Neuronal stem cell (in vitro differentiated cells): ENCODE measurements at regions not wholly inside any gene's neighbourhood (a gene's known extent, or its start where the extent isn't known, plus 50 kb on each side); places are given as distances from the start of the nearest gene placed in this dataset.

ENCODE experiments used
- DNase-seq: peaks from one replicate; pipeline ENCODE4 v3.0.0-alpha.2; 2013; ENCODE audit warnings: low spot score
- H2AFZ ChIP-seq: one replicate; pipeline ENCODE4 v1.6.1; 2013; ENCODE audit warnings: mild to moderate bottlenecking, low read length, inconsistent platforms
- H2AK5ac ChIP-seq: 2 replicates; pipeline ENCODE4 v1.6.1; 2013; ENCODE audit warnings: low read depth, mild to moderate bottlenecking, inconsistent platforms, low read length, moderate library complexity, mixed read lengths
- H2BK120ac ChIP-seq: 2 replicates; pipeline ENCODE4 v1.6.1; 2013; ENCODE audit warnings: low read depth, mild to moderate bottlenecking, inconsistent platforms, low read length, moderate library complexity, mixed read lengths
- H2BK12ac ChIP-seq: one replicate; pipeline ENCODE4 v1.6.1; 2013; ENCODE audit warnings: low read length, inconsistent platforms
- H2BK15ac ChIP-seq: 2 replicates; pipeline ENCODE4 v1.6.1; 2013; ENCODE audit warnings: mild to moderate bottlenecking, low read length, inconsistent platforms, mixed read lengths
- H2BK5ac ChIP-seq: one replicate; pipeline ENCODE4 v1.6.1; 2013; ENCODE audit warnings: inconsistent platforms, mild to moderate bottlenecking, low read length, moderate library complexity
- H3K14ac ChIP-seq: one replicate; pipeline ENCODE4 v1.6.1; 2013; ENCODE audit warnings: low read length, inconsistent platforms
- H3K18ac ChIP-seq: 2 replicates; pipeline ENCODE4 v1.6.1; 2013; ENCODE audit warnings: low read length, inconsistent platforms
- H3K23ac ChIP-seq: 2 replicates; pipeline ENCODE4 v1.6.1; 2013; ENCODE audit warnings: low read depth, mild to moderate bottlenecking, mixed read lengths, low read length, inconsistent platforms; ENCODE audit not compliant: poor library complexity
- H3K27ac ChIP-seq: replicated peaks from 3 replicates; pipeline ENCODE4 v1.5.1; 2013; ENCODE audit warnings: low read length, inconsistent platforms
- H3K27me3 ChIP-seq, 3 experiments: 2 replicates each; pipeline ENCODE4 v1.6.1; 2013; ENCODE audit warnings: low read length in 3 of 3, mild to moderate bottlenecking in 2 of 3, inconsistent platforms in 1 of 3, low read depth in 1 of 3, mixed read lengths in 1 of 3, moderate library complexity in 1 of 3; ENCODE audit not compliant: control insufficient read depth in 3 of 3, insufficient read depth in 3 of 3
- H3K36me3 ChIP-seq, 2 donors: replicated peaks in 1 of 2; 2 replicates each; pipeline ENCODE4 v1.6.1; 2013; ENCODE audit warnings: low read length in 2 of 2; ENCODE audit not compliant: control insufficient read depth in 2 of 2, insufficient read depth in 2 of 2
- H3K4ac ChIP-seq: 2 replicates; pipeline ENCODE4 v1.6.1; 2013; ENCODE audit warnings: inconsistent platforms, mild to moderate bottlenecking, low read length, moderate library complexity
- H3K4me1 ChIP-seq, 2 donors: 1 replicate in 1 of 2; 2 replicates in 1 of 2; pipeline ENCODE4 v1.6.1; 2013; ENCODE audit warnings: low read length in 2 of 2, low read depth in 1 of 2; ENCODE audit not compliant: control insufficient read depth in 2 of 2, insufficient read depth in 1 of 2
- H3K4me2 ChIP-seq: one replicate; pipeline ENCODE4 v1.6.1; 2013; ENCODE audit warnings: mild to moderate bottlenecking, low read length, inconsistent platforms; ENCODE audit not compliant: insufficient read depth, poor library complexity, severe bottlenecking
- H3K4me3 ChIP-seq, 2 donors: 2 replicates each; pipeline ENCODE4 v1.5.1; 2013; ENCODE audit warnings: low read length in 2 of 2, mild to moderate bottlenecking in 2 of 2, inconsistent platforms in 1 of 2, moderate library complexity in 1 of 2
- H3K79me1 ChIP-seq: one replicate; pipeline ENCODE4 v1.6.1; 2013; ENCODE audit warnings: low read depth, mild to moderate bottlenecking, inconsistent platforms, low read length, moderate library complexity
- H3K9ac ChIP-seq: one replicate; pipeline ENCODE4 v1.6.1; 2013; ENCODE audit warnings: mild to moderate bottlenecking, low read depth, low read length, inconsistent platforms; ENCODE audit not compliant: poor library complexity
- H3K9me3 ChIP-seq, 2 donors: replicated peaks in 1 of 2; 2 replicates each; pipeline versions ENCODE3 to v1.6.1; 2013; ENCODE audit warnings: low read length in 2 of 2, mild to moderate bottlenecking in 2 of 2, inconsistent platforms in 1 of 2, low read depth in 1 of 2, mixed read lengths in 1 of 2, moderate library complexity in 1 of 2; ENCODE audit not compliant: control insufficient read depth in 2 of 2, insufficient read depth in 1 of 2
- H4K8ac ChIP-seq: one replicate; pipeline ENCODE4 v1.6.1; 2013; ENCODE audit warnings: low read depth, mild to moderate bottlenecking, inconsistent platforms, low read length, moderate library complexity
- H4K91ac ChIP-seq: one replicate; pipeline ENCODE4 v1.6.1; 2013; ENCODE audit warnings: low read length, low read depth, mild to moderate bottlenecking, inconsistent platforms; ENCODE audit not compliant: poor library complexity
- WGBS, 2 donors: extraction: QIAGEN DNeasy Blood & Tissue Kit; methylation state at CpG; one replicate each; pipeline ENCODE4 v1.1.7; 2013; ENCODE audit warnings: missing lambda C conversion rate in 2 of 2, mixed read lengths in 1 of 2; ENCODE audit not compliant: insufficient read length in 2 of 2, insufficient replicate concordance in 1 of 2; ENCODE audit errors: extremely low coverage in 2 of 2; 5-methylcytosine and 5-hydroxymethylcytosine counted together

DNA sequence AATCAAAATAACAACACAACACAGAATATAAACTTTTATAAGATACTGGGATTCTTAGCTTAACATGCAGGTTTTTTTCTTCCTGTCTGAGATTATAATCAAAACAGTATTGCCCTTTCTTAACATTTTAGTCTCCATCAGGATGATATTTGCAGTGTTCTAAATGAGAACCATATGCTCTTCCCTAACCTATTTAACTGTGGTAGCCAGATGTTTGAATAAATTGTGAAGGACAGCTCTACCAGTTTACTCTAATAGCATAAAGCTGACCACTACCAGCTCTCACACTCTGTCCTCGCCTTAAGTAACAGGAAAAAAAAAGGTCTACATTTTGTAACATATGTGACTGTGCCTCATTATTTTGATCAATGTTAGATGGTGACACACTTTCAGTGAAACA lies 618.7 kb upstream of the SGCG start:
- H3K9ac ChIP-seq, result no peak overlapping the region
- H2BK15ac ChIP-seq, result no peak overlapping the region
- H3K4ac ChIP-seq, result no peak overlapping the region
- no peak overlapping the region for H3K4me2 ChIP-seq
- no peak overlapping the region for H4K8ac ChIP-seq
- H3K9me3 ChIP-seq, result no peaks in the 10 kb centered on the region
- no peaks in the 10 kb centered on the region for H3K4me1 ChIP-seq
- H2AK5ac ChIP-seq, result no peak overlapping the region
- H2AFZ ChIP-seq, result no peak overlapping the region
- no peak overlapping the region for H2BK120ac ChIP-seq
- H3K14ac ChIP-seq, result no peak overlapping the region
- no peak overlapping the region for H3K18ac ChIP-seq
- H2BK12ac ChIP-seq, result no peak overlapping the region
- no peak overlapping the region for H2BK5ac ChIP-seq
- no peak overlapping the region for H4K91ac ChIP-seq
- H3K27ac ChIP-seq, result no peak overlapping the region
- no CpG with 5 or more reads among the region's 1 CpG for WGBS, 2 donors
- no peak for DNase-seq
- H3K27me3 ChIP-seq, result no peaks in the 10 kb centered on the region
- no peak overlapping the region for H3K4me3 ChIP-seq
- H3K36me3 ChIP-seq, result no peaks in the 10 kb centered on the region
- no peaks in the 10 kb centered on the region for H3K79me1 ChIP-seq
- H3K23ac ChIP-seq, result no peak overlapping the region

DNA sequence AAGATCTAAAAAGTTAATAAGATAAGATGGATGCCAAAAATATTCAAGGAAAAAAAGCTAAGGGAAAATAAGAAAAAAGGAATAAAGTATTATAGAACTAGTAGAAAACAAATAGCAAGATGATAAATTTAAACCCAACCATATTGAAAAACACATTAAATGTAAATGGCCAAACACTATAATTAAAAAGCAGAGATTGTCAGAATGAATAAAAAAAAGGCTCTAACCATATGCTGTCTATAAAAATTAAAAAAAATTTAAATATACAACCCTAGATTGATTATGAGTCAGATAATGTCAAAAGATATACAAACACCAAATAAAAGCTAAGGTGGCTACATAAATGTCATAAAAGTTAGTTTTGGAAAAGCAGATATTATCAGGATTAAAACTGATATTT lies 617.5 kb upstream of the SGCG start:
- Histone ChIP-seq H2BK15ac (no peak overlapping the region), H3K18ac (no peak overlapping the region), H3K4me2 (no peak overlapping the region), H4K91ac (no peak overlapping the region), H2AFZ (no peak overlapping the region), H3K14ac (no peak overlapping the region), H2BK120ac (no peak overlapping the region), H3K27me3 (no peaks in the 10 kb centered on the region), H3K79me1 (no peaks in the 10 kb centered on the region), H3K4ac (no peak overlapping the region), H4K8ac (no peak overlapping the region), H3K36me3 (no peaks in the 10 kb centered on the region), H3K9me3 (no peaks in the 10 kb centered on the region), H3K9ac (no peak overlapping the region), H3K4me3 (no peak overlapping the region), H2BK5ac (no peak overlapping the region), H2AK5ac (no peak overlapping the region), H3K23ac (no peak overlapping the region), H2BK12ac (no peak overlapping the region), H3K27ac (no peak overlapping the region), H3K4me1 (no peaks in the 10 kb centered on the region)
- no peak for DNase-seq

DNA sequence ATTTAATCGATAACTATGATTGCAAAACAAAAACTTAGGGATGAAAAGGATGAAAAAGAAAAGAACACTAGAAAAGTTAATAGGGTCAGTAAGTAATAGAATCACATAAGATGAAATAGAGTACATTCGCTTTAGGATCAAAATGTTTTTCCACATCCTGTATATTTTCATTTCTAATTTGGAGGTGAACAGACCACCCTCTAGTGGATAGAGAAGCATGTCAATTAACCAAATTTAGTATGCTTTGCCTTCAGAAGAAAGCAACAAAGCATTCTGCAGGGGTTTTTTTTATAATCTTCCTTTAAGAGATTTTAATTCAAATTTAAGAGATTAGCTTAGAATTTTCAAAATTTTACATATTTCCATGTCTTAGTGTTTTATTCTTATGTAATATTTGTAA lies 611.0 kb upstream of the SGCG start:
- H2BK12ac ChIP-seq, result no peak overlapping the region
- H2BK5ac ChIP-seq, result no peak overlapping the region
- H3K79me1 ChIP-seq, result no peaks in the 10 kb centered on the region
- no peaks in the 10 kb centered on the region for H3K9me3 ChIP-seq
- H3K14ac ChIP-seq, result no peak overlapping the region
- no peak overlapping the region for H3K9ac ChIP-seq
- no peak overlapping the region for H2AFZ ChIP-seq
- no peak overlapping the region for H3K4ac ChIP-seq
- no peak overlapping the region for H3K23ac ChIP-seq
- no peak overlapping the region for H2AK5ac ChIP-seq
- no peak overlapping the region for H4K91ac ChIP-seq
- no peak overlapping the region for H4K8ac ChIP-seq
- no peaks in the 10 kb centered on the region for H3K36me3 ChIP-seq
- no peak overlapping the region for H3K4me3 ChIP-seq
- no peak overlapping the region for H3K27ac ChIP-seq
- WGBS, 2 donors, result no CpG with 5 or more reads among the region's 2 CpGs
- no peak for DNase-seq
- no peak overlapping the region for H2BK120ac ChIP-seq
- no peaks in the 10 kb centered on the region for H3K4me1 ChIP-seq
- H2BK15ac ChIP-seq, result no peak overlapping the region
- no peak overlapping the region for H3K4me2 ChIP-seq
- no peaks in the 10 kb centered on the region for H3K27me3 ChIP-seq
- H3K18ac ChIP-seq, result no peak overlapping the region

DNA sequence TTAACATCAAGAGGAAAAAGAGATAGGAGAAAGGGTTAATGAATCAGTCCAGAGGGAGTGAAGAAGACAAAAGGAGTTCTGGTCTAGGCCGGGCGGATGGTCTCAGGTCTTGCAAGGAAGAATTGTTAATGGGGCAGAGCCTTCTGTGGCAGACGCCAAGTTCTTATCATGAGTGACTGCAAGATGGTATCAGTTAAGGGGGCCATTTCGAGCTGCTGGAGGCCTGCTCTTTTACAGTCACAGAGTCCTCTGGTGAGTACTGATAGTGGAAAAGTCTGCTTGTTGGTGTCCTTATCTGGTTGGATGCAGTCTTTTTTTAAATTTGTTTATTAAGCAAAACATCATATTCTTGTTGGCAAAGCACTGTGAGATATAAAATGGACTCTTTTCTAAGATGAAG lies 590.9 kb upstream of the SGCG start:
- H3K27ac ChIP-seq, result no peak overlapping the region
- H3K9ac ChIP-seq, result no peak overlapping the region
- H3K27me3 ChIP-seq, result no peaks in the 10 kb centered on the region
- H3K4me1 ChIP-seq, result peaks cover 0 to 2% of the 10 kb centered on the region in 2 donors
- no peak overlapping the region for H2BK120ac ChIP-seq
- H4K91ac ChIP-seq, result no peak overlapping the region
- no peaks in the 10 kb centered on the region for H3K79me1 ChIP-seq
- H3K36me3 ChIP-seq, result no peaks in the 10 kb centered on the region
- H3K4me3 ChIP-seq, result no peak overlapping the region
- no peaks in the 10 kb centered on the region for H3K9me3 ChIP-seq
- no peak overlapping the region for H3K23ac ChIP-seq
- H3K4me2 ChIP-seq, result no peak overlapping the region
- DNase-seq, result no peak
- H2AK5ac ChIP-seq, result no peak overlapping the region
- no peak overlapping the region for H4K8ac ChIP-seq
- no CpG with 5 or more reads among the region's 4 CpGs for whole genome bisulfite sequencing, 2 donors
- no peak overlapping the region for H2BK5ac ChIP-seq
- no peak overlapping the region for H2BK12ac ChIP-seq
- H3K14ac ChIP-seq, result no peak overlapping the region
- no peak overlapping the region for H3K18ac ChIP-seq
- no peak overlapping the region for H3K4ac ChIP-seq
- no peak overlapping the region for H2BK15ac ChIP-seq
- H2AFZ ChIP-seq, result no peak overlapping the region
